NCI-H69 (cell line): ENCODE measurements at regions not wholly inside any gene's neighbourhood (a gene's known extent, or its start where the extent isn't known, plus 50 kb on each side); places are given as distances from the start of the nearest gene placed in this dataset.

ENCODE experiments used
- DNase-seq: peaks from one replicate; lab custom pipeline; 2025; lab: John Stamatoyannopoulos, UW

GRCh38 chr15:95826412-95827195 is 503.9 kb upstream of the NR2F2 start:
- DNase-seq = no peak

- DNase-seq = no peak
Observed at GRCh38 chr15:95829062-95829461, 501.4 kb upstream of the NR2F2 start.

- DNase-seq = no peak
Observed at GRCh38 chr15:95830281-95830680, 500.2 kb upstream of the NR2F2 start.

GRCh38 chr15:95832668-95833067 is 497.8 kb upstream of the NR2F2 start:
- no peak for DNase-seq

GRCh38 chr15:95834028-95834804 is 496.3 kb upstream of the NR2F2 start:
- no peak for DNase-seq

GRCh38 chr15:95836536-95836935 is 494.0 kb upstream of the NR2F2 start:
- DNase-seq = no peak

- DNase-seq = no peak
Observed at GRCh38 chr15:95837341-95838004, 493.0 kb upstream of the NR2F2 start.

- no peak for DNase-seq
Observed at GRCh38 chr15:95839367-95839782, 491.1 kb upstream of the NR2F2 start.

- no peak for DNase-seq
Observed at GRCh38 chr15:95840004-95840403, 490.5 kb upstream of the NR2F2 start.

- DNase-seq = no peak
Observed at GRCh38 chr15:95840855-95841254, 489.6 kb upstream of the NR2F2 start.

GRCh38 chr15:95842576-95842975 is 487.9 kb upstream of the NR2F2 start:
- DNase-seq = no peak

GRCh38 chr15:95843241-95843910 is 487.1 kb upstream of the NR2F2 start:
- no peak for DNase-seq

- no peak for DNase-seq
Observed at GRCh38 chr15:95845862-95846515, 484.5 kb upstream of the NR2F2 start.

GRCh38 chr15:95848126-95848525 is 482.4 kb upstream of the NR2F2 start:
- no peak for DNase-seq

- no peak for DNase-seq
Observed at GRCh38 chr15:95850837-95851236, 479.7 kb upstream of the NR2F2 start.

- DNase-seq = no peak
Observed at GRCh38 chr15:95853350-95853749, 477.1 kb upstream of the NR2F2 start.

GRCh38 chr15:95857124-95857757 is 473.3 kb upstream of the NR2F2 start:
- no peak for DNase-seq

- DNase-seq = no peak
Observed at GRCh38 chr15:95857758-95858157, 472.7 kb upstream of the NR2F2 start.

GRCh38 chr15:95860406-95860805 is 470.1 kb upstream of the NR2F2 start:
- DNase-seq = no peak

- DNase-seq = no peak
Observed at GRCh38 chr15:95864467-95864886, 466.0 kb upstream of the NR2F2 start.

- no peak for DNase-seq
Observed at GRCh38 chr15:95865330-95865739, 465.2 kb upstream of the NR2F2 start.
